ENCODE measurements at regions not wholly inside any gene's neighbourhood (a gene's known extent, or its start where the extent isn't known, plus 50 kb on each side); places are given as distances from the start of the nearest gene placed in this dataset.

GRCh38 chr12:84632556-84632955 lies 280.0 kb downstream of the SLC6A15 start:
- FAIRE-seq, result peak; percentile 23
- no peak for DNase-seq (ENCODE audit: insufficient read length, low spot score)
- TF ChIP-seq POLR2A (IDR thresholded peaks at IDR 0.05; ENCODE audit: low read depth, low read length), result no peak

GRCh38 chr12:84631020-84631419 lies 281.6 kb downstream of the SLC6A15 start:
- DNase-seq (ENCODE audit: insufficient read length, low spot score), result no peak
- TF ChIP-seq POLR2A (IDR thresholded peaks at IDR 0.05; ENCODE audit: low read depth, low read length), result no peak
- no peak for FAIRE-seq

DNA sequence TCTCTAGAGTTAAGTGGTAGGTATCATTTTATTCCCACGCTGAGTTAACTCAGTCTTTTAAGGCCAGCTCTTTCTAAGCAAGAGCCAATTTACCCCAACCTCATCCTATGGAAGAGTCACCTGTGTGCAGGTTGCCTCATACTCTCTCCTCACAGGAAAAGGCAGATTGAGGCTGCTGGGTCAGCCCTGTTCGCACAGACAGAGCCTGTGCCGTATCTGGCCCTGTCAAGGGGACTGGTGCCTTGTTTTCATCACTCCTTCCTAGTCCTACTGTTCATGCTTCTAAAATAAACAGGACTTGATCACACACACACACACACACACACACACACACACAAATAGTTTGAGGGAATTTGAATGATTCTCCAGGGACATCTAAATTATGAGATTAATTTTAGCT lies 285.0 kb downstream of the SLC6A15 start:
- no peak for FAIRE-seq
- DNase-seq (ENCODE audit: insufficient read length, low spot score), result no peak
- no peak for TF ChIP-seq POLR2A (IDR thresholded peaks at IDR 0.05; ENCODE audit: low read depth, low read length)

DNA sequence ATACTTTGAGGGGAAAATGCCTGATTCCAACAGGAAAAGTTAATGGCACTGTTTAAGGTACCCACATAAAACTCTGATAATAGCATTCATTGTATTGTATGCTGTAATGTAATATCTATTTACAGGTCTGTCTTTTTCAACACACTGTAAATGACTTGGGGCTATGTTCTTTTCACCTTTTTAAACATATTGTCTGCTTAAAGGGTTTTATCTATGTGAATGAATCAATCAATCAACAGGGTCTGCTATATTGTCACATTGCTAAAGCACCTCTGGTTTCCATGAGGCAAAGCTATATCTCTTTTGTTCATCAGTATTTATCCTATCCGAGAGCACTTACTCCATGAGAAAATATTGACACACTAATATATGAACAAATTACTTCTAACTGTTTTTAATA lies 288.0 kb downstream of the SLC6A15 start:
- no peak for FAIRE-seq
- no peak for DNase-seq (ENCODE audit: insufficient read length, low spot score)
- no peak for TF ChIP-seq POLR2A (IDR thresholded peaks at IDR 0.05; ENCODE audit: low read depth, low read length)

GRCh38 chr12:84619053-84619571 lies 293.5 kb downstream of the SLC6A15 start:
- no peak for TF ChIP-seq POLR2A (IDR thresholded peaks at IDR 0.05; ENCODE audit: low read depth, low read length)
- DNase-seq (ENCODE audit: insufficient read length, low spot score) (no peak), FAIRE-seq (no peak)

DNA sequence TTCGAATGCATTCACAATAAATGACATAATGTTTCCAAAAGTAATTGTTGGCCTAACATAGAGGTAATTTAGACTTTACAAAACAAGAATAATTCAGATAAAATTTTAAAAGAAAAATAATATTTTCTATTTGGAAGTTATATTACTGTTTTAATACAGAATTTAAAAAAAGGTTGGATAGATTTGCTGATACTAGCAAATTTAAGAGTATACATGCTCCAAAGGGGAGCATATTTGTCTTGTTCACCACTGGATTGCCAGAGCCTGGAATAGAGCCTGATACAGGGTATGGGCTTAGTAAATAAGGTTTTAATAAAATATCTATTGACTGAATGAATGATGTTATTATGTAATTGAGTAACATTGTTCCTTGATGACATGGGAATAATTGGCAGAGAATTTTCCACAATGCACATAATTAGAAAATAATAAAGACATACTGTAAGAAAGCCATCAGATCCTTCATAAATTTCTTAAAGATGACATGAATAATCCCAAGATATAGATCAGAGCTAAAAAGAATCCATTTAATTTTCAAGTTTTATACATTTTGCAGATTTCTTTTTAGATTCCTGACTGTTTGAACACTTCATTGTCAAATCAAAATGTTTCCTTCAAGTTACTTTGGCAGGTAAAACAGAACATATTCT lies 305.3 kb downstream of the SLC6A15 start:
- no peak for TF ChIP-seq POLR2A (IDR thresholded peaks at IDR 0.05; ENCODE audit: low read depth, low read length)
- no peak for FAIRE-seq
- no peak for DNase-seq (ENCODE audit: insufficient read length, low spot score)

- no peak for TF ChIP-seq POLR2A (IDR thresholded peaks at IDR 0.05; ENCODE audit: low read depth, low read length)
- DNase-seq (ENCODE audit: insufficient read length, low spot score) (no peak), FAIRE-seq (no peak)
Measured at GRCh38 chr12:84605983-84606382, 306.6 kb downstream of the SLC6A15 start.

DNA sequence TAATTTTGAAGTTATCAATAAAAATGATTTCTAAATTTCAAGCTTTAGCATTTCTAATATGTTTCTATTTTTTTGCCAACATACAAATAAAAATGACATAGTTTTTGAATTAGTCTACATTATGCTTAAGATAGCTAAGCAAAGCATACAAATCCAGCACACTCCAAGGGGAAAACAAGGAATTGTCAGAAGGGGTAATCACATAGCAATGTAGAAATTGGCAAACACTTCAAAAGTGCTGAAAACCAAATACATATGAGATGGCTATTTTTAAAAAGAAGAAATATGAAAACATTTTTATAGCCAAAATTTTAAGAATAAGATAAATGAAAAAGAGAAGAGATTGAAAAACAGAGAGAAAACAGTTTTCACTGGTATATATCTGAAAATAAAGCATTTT lies 308.0 kb downstream of the SLC6A15 start:
- FAIRE-seq (no peak), DNase-seq (ENCODE audit: insufficient read length, low spot score) (no peak)
- no peak for TF ChIP-seq POLR2A (IDR thresholded peaks at IDR 0.05; ENCODE audit: low read depth, low read length)

GRCh38 chr12:84603484-84604248 lies 308.9 kb downstream of the SLC6A15 start:
- no peak for TF ChIP-seq POLR2A (IDR thresholded peaks at IDR 0.05; ENCODE audit: low read depth, low read length)
- no peak for DNase-seq (ENCODE audit: insufficient read length, low spot score)
- no peak for FAIRE-seq

DNA sequence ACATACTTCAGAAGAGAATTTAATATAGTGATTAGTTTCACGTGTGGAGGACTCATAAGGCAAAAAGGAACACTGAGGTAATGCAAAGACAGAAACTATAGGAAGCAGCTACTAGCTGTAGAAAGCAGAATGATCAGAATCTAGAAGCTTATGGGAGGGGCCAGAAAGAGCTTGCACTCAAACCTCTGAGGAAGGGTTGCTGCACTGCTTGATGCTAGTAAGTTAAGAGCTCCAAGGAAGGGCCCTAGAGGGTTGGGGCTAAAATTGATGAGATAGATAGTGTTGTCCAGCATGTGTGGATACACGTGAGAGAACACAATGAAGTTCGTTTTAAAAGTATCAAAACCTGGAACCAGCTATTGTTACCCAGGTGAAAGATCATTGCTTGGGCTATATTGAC lies 311.1 kb downstream of the SLC6A15 start:
- TF ChIP-seq POLR2A (IDR thresholded peaks at IDR 0.05; ENCODE audit: low read depth, low read length), result no peak
- DNase-seq (ENCODE audit: insufficient read length, low spot score) (no peak), FAIRE-seq (no peak)

DNA sequence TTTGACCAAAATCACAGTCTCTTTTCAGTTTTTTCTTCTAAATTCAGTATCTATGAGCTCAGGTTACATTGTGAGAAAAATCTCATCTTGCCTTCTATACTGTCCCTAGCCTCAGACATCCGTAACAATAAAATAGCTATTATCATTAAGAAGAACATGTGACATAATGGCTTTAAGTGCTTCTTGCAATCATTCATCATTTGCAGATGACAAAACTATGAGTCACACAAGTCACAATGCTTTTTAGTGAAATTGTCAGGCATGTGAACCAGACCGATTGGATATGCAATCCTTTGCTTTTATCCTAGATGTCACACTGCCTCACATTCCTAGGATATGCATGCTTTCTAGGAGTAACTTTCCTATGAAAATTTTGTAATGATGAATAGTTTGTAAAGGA lies 313.1 kb downstream of the SLC6A15 start:
- peak; percentile 61 for FAIRE-seq
- DNase-seq (ENCODE audit: insufficient read length, low spot score), result no peak
- TF ChIP-seq POLR2A (IDR thresholded peaks at IDR 0.05; ENCODE audit: low read depth, low read length), result no peak

GRCh38 chr12:84596266-84596665 lies 316.3 kb downstream of the SLC6A15 start:
- no peak for DNase-seq (ENCODE audit: insufficient read length, low spot score)
- FAIRE-seq, result no peak
- no peak for TF ChIP-seq POLR2A (IDR thresholded peaks at IDR 0.05; ENCODE audit: low read depth, low read length)

GRCh38 chr12:84594157-84594556 lies 318.4 kb downstream of the SLC6A15 start:
- no peak for TF ChIP-seq POLR2A (IDR thresholded peaks at IDR 0.05; ENCODE audit: low read depth, low read length)
- FAIRE-seq (no peak), DNase-seq (ENCODE audit: insufficient read length, low spot score) (no peak)

DNA sequence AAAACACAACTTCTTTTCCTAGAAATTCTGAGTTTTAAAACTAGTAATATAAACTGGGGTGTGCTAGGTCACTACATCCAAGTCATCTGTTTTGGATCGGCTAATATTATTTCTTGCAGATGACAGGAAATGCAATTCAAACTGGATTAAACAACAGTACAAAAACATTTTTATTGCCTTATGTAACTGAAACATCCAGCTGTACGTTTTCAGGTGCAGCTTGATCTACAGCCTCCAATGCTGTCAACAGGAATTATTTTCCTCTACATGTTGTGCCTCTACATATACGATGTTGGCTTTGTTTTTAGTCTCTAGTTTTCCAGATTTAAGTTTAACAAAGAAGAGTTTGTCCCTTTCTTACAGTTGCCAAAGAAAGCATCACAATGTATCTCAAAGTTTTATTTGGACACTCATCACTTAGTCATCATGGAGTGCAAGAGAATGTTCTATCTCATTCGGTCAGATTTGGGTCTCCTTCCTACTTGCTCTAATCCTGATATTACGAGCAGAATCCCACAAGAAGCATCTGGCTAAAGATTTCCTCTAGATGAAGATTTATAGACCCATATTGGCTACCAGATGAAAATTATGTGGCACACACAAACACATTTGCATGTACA lies 326.7 kb downstream of the SLC6A15 start:
- DNase-seq (ENCODE audit: insufficient read length, low spot score), result no peak
- no peak for TF ChIP-seq POLR2A (IDR thresholded peaks at IDR 0.05; ENCODE audit: low read depth, low read length)
- peak; percentile 76 for FAIRE-seq

Data from H54 (cell line).